ENCODE measurements at regions not wholly inside any gene's neighbourhood (a gene's known extent, or its start where the extent isn't known, plus 50 kb on each side); places are given as distances from the start of the nearest gene placed in this dataset.

- RAD21 ChIA-PET (ENCODE audit: unreplicated experiment), result no interaction called here
- intact Hi-C loops (cut with micrococcal nuclease; ENCODE audit: unreplicated experiment) (loop anchor here (5.0 kb wide), 1 partner anchor 119 kb away; no protein-coding TSS in a partner anchor), in situ Hi-C loops (cut with MboI) (no loop called here)
- Histone ChIP-seq H3K9me3 (replicated peaks; ENCODE audit: control insufficient read depth, insufficient read depth, low read length) (no peaks in the 10 kb centered on the region), H3K27ac (ENCODE audit: control insufficient read depth, insufficient read depth) (no peak overlapping the region), H3K9ac (ENCODE audit: control insufficient read depth, insufficient read depth, low read length) (no peak overlapping the region), H3K4me1 (ENCODE audit: control insufficient read depth, insufficient read depth, low read length) (peaks cover 4% of the 10 kb centered on the region; the same call in 1 of the 2 replicates), H3K27me3 (replicated peaks in 1 of 2; ENCODE audit: control insufficient read depth in 2 of 2, insufficient read depth in 2 of 2, low read length in 1 of 2) (no peaks in the 10 kb centered on the region), H3K79me2 (ENCODE audit: control insufficient read depth, insufficient read depth, low read length) (no peaks in the 10 kb centered on the region), H2AFZ (ENCODE audit: control insufficient read depth, low read depth, low read length) (no peak overlapping the region), H4K20me1 (ENCODE audit: control insufficient read depth, insufficient read depth) (no peaks in the 10 kb centered on the region), H3K36me3 (ENCODE audit: control insufficient read depth in 2 of 2, insufficient read depth in 2 of 2, low read length in 1 of 2) (no peaks in the 10 kb centered on the region), H3K4me3 (no peak overlapping the region), H3K4me2 (ENCODE audit: control insufficient read depth, insufficient read depth) (no peak overlapping the region)
- FAIRE-seq, result no peak
- SMC1A ChIA-PET (ENCODE audit: uncharacterized antibody, unreplicated experiment), result interaction anchor here (3.0 kb wide), 1 partner anchor 119 kb away, joined by 18 read pairs; no protein-coding TSS in a partner anchor
- TF ChIP-seq SUPT20H (IDR thresholded peaks at IDR 0.05; ENCODE audit: borderline replicate concordance, control insufficient read depth, low read depth, low read length) (no peak), RAD51 (IDR thresholded peaks at IDR 0.05) (no peak), CBFB (IDR thresholded peaks at IDR 0.05; ENCODE audit: low read depth) (no peak), SREBF1 (IDR thresholded peaks at IDR 0.05; ENCODE audit: low read length) (no peak), NFYA (IDR thresholded peaks at IDR 0.05; ENCODE audit: borderline replicate concordance, low read depth, low read length) (no peak), IRF3 (IDR thresholded peaks at IDR 0.05) (no peak), MEF2B (IDR thresholded peaks at IDR 0.05; ENCODE audit: partially characterized antibody, poor library complexity, severe bottlenecking) (no peak), MEF2A (IDR thresholded peaks at IDR 0.05; ENCODE audit: insufficient read depth, low read depth, low read length) (no peak), RAD21 (IDR thresholded peaks at IDR 0.05; ENCODE audit: insufficient read depth, low read depth, low read length) (no peak), MTA2 (IDR thresholded peaks at IDR 0.05; ENCODE audit: low read depth) (no peak), USF1 (IDR thresholded peaks at IDR 0.05; ENCODE audit: borderline replicate concordance, extremely low read length, insufficient read depth, low read depth, low read length) (no peak), ZNF24 (IDR thresholded peaks at IDR 0.05) (no peak), FOXK2 (IDR thresholded peaks at IDR 0.05) (no peak), SMAD1 (IDR thresholded peaks at IDR 0.05; ENCODE audit: low read depth, partially characterized antibody) (no peak), ZNF217 (IDR thresholded peaks at IDR 0.05) (no peak), NKRF (conservative IDR thresholded peaks at IDR 0.05) (no peak), MAX (IDR thresholded peaks at IDR 0.05; ENCODE audit: low read depth, low read length) (no peak), SREBF2 (IDR thresholded peaks at IDR 0.05; ENCODE audit: low read length) (no peak), IRF5 (IDR thresholded peaks at IDR 0.05; ENCODE audit: borderline replicate concordance) (no peak)
- 31% methylated on average over 2 of the region's 2 CpGs for WGBS (ENCODE audit: insufficient coverage, insufficient replicate concordance, low lambda C conversion rate, missing lambda C conversion rate)
- POLR2A ChIA-PET, result no interaction called here
- no TSS peak for BruUV-seq (replicated peaks)
- ATAC-seq, result no peak
- CTCF ChIA-PET, result interaction anchor here (1.1 to 4.5 kb wide), 9 partner anchors 12 to 455 kb away, joined by 3 to 35 read pairs (median 5); no protein-coding TSS in a partner anchor
- no peak for DNase-seq (ENCODE audit: low read depth, low spot score)
These were observed 162.3 kb downstream of the ABCA8 start for GRCh38 chr17:68792873-68793272.
